ENCODE measurements at regions not wholly inside any gene's neighbourhood (a gene's known extent, or its start where the extent isn't known, plus 50 kb on each side); places are given as distances from the start of the nearest gene placed in this dataset.
"Not testable (repeated sequence)": the region's sequence is repeated elsewhere in the genome, so short reads cannot be mapped to it uniquely, and the experiment has no call there.

GRCh38 chr1:30450818-30451233 is 272.6 kb downstream of the MATN1 start:
- DNase-seq, result no peak

DNA sequence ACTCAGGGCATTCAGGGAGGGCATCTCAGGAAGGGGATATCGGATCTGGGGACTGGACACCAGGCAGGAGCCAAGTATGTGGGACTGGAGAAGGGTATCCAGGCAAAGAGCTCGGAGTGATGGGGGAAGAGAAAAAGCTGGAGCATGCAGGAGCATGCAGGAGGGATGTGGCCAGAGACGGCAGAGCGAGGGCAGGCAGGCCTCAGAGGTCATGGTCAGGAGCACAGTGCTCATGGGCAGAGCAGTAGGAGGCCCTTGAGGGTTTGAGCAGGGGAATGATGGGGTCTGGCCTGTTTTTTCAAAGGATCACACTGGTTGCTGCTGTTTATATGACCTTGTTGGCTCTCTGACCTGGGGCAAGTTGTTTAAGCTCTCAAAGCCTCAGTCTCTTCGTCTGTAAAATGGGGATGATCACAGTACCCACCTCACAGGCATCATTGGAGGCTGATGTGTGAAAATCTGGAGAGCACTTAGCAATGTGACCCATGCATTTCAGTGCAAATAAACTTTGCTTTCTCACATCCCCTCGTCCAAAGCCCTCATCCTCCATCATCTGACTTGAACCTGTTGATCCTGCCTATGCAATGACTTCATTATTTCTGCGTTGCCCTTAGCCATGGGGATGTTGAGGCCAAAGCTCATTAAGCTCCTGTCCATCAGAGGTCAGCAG is 273.1 kb downstream of the MATN1 start:
- DNase-seq, result no peak

- no peak for DNase-seq
These were observed 273.8 kb downstream of the MATN1 start for GRCh38 chr1:30449428-30450147.

- no peak for DNase-seq
These were observed 274.4 kb downstream of the MATN1 start for GRCh38 chr1:30449003-30449402.

DNA sequence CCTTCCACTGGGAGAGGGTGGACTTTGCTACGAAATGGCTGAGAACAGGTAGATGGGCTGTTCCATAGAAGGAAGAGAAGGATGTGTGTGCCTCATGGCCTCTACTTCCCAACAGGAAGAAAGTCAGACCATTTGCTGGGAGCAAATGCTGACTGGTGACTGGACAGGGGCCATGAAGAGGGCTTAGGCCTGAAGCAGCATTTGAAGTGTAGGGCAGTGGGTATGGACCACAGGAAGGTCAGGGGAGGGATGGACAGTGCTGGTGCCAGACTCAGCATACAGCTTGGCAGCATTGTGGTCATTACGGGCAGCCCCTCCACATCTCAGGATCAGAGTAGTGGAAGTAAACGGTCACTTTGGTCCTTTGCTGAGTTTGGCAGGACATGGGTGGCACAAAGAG is 275.7 kb downstream of the MATN1 start:
- DNase-seq, result no peak

DNA sequence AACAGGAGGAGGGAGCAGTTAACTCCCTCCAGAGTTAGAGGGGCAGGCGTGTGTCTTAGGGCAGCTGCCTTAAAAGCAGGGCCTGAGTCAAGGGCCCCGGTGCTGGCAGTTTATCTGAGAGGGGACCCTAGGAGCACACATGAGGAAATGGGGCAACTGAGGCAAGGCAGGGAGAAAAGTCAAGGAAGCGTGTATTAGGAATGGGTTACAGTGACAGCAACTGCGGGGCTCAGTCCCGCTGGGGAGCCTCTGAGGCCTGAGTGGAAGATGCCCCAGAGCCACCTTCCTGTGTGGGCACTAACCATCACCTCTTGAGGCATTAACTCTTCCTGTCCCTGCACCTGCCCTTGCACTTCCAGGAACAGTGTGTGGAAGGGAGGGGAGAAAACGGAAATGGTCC is 276.3 kb downstream of the MATN1 start:
- no peak for DNase-seq

DNA sequence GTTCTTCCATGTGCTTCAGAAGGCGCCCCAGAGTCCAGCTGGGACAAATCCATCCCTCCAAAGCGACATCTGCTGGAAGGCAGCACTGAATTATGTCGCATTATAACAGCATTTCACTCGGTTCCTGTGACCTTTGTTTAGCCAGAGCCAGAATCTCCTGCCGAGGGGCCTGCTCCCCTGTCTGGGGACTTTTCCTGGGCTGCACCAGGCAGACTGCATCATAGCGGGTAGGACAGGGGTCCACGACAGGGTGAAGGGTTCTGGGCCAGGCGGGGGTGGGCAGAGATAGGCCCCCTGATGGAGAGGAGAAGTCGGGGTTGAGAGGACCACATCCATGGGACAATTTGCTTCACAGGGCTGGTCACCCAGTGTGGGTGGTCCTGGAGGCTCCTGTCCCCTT is 276.9 kb downstream of the MATN1 start:
- no peak for DNase-seq

GRCh38 chr1:30446095-30446494 is 277.3 kb downstream of the MATN1 start:
- no peak for DNase-seq

GRCh38 chr1:30445449-30445848 is 277.9 kb downstream of the MATN1 start:
- DNase-seq, result no peak

- DNase-seq, result no peak
These were observed 278.5 kb downstream of the MATN1 start for GRCh38 chr1:30444850-30445249.

DNA sequence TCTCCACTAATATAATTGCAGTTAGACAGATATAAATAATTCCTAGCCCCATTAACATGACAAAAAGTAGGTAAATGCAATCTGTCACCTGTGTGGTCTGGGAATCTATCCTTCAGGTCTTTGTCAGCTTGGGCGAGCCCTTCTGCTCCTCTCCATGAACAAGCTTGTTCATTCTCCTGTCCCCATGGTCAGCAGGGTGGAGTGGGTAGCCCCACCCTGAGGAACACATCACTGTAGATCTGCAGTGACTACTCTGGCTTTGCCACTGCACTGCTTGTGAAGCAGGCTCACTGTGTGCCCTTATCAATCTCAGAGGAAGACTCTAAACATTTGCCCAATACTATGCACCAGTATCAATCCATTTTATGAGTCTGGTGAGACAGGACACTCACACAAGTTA is 279.0 kb downstream of the MATN1 start:
- no peak for DNase-seq

DNA sequence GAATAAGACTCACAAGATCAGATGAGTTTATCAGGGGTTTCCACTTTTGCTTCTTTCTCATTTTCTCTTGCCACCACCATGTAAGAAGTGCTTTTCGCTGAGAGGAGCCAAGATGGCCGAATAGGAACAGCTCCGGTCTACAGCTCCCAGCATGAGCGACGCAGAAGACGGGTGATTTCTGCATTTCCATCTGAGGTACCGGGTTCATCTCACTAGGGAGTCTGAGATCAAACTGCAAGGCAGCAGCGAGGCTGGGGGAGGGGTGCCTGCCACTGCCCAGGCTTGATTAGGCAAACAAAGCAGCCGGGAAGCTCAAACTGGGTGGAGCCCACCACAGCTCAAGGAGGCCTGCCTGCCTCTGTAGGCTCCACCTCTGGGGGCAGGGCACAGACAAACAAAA is 285.1 kb downstream of the MATN1 start:
- DNase-seq, result not testable (repeated sequence)

- DNase-seq, result no peak
These were observed 286.3 kb downstream of the MATN1 start for GRCh38 chr1:30437059-30437576.

- DNase-seq, result no peak
These were observed 295.8 kb downstream of the MATN1 start for GRCh38 chr1:30427545-30427944.

GRCh38 chr1:30425046-30425445 is 298.3 kb downstream of the MATN1 start:
- DNase-seq, result no peak

DNA sequence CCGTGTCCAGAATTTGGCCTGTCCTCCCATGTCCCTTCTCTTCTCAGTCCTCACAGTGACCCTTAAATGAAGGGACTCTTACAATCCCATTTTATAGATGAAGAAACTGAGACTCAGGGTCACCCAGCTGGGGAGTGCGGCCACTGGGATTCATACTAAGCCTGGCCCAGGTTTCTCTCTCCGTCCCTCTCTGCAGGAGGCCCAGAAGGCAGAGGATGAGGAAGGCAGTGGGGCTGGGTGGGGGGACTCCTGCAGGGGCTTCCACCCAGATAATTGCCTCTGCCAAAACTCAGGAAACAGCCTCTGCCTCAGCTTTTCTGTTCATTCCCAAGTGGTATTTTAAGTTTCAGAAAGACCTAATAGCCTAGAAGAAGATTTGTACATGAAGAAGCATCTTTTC is 299.8 kb downstream of the MATN1 start:
- DNase-seq, result no peak

DNA sequence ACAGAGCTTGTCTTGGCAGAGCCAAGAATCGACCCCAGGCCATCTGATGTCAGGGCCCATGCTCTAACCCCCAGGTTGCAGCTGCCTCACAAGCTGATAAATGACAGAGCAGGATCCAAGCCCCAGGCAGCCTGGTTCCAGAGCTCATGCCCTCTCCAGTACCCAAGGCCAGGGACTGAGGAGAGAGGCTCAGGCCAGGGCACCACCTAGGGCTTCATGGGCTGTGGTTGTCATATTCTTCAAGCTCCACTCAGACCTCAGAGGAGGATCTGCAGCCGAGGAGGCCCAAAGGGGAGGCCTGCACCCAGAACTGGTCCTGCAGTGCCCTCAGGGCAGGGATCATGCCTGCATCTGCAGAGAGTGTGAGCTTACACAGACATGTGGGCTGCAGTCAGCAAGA is 301.1 kb downstream of the MATN1 start:
- DNase-seq, result no peak

DNA sequence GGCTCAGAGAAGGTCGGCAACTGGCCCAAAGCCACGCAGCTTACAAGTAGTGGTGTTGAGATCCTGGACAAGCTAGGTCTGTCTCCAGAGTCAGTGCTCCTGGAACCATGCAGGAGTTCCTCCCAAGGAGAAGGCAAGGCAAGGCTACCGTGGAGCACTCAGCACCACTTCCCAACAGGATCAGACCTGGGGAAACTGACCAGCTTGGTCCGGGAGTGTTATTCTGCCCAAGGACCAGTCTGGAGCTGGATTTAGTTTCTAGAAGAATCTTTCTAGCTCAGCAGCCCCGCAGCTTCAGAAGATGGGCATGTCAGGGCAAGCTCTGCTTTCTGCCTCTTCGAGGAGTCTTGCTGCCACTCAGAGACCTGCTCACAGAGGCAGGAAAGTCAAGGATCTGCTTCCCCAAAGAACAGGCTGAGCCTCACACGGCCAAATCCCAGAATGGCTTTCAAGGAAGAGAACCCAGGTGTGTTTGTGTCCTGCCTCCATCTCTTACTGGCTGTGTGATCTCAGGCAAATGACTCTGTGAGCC is 302.8 kb downstream of the MATN1 start:
- no peak for DNase-seq

DNA sequence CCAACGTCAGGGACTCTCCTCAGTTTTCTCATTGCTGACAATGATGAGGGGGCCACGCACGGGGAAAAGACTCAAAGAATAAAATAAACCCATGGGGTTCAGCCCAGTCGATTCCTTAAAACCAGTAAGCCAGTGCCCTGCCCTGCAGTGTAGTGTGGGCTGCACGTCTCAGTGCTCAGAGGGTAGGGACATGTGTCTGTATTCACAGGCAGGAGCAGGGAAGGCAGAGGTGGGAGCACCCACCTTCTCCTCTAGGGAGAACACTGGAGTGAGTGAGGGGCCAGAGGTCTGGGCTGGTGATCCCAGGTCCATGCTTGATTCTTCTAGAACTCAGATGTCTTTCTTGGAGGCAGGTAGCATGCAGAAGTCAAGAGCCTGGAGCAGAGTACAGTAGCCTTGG is 303.6 kb downstream of the MATN1 start:
- DNase-seq, result no peak

GRCh38 chr1:30418939-30419720 is 304.3 kb downstream of the MATN1 start:
- DNase-seq, result no peak

DNA sequence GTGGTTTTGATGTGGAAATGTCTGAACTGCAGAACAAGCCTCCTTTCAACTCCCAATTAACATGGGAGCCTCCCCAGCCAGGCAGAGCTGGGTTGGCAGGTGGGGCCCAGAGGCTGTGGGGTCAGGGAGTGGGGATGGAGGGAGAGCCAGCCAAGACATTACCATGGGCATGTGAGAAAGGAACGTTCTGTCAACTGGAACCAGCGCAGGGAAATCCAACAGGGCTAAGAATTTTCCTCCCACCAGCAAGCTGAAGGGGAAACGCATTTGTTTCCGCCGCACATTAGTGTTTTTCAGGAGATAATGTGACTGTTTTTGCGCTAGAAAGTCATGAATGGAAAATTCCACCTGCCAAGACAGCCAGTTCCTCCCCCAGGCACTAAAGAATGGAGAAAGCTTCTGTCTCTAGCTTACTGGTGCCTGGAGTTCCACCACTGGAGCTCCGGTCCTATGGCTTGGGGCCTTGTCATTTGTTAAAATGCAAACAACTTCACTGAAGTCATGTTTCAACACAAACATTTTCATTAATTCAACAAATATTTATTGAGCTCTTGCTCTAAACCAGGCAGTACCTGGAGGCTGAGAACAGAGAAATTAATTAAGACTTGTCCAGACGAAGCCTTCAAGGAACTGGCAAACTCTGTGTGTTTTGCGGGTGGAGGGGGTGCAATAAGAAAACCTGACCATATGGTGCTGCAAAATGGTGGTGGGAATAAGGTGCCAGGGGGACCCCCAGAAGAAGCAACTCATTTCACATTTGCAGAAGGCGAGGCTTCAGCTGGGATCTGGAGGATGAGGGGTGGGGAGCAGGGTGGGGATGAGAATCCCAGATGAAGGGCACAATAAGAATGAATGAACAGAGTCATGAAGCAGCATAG is 305.1 kb downstream of the MATN1 start:
- DNase-seq, result no peak

GRCh38 chr1:30417701-30418046 is 305.7 kb downstream of the MATN1 start:
- DNase-seq, result no peak

Data from activated T-cell treated with anti-CD3 and anti-CD28 coated beads, Interleukin-2, amount 50 U/mL, for 1 hour (primary cell).